HG02938 (cell line): ENCODE measurements at regions not wholly inside any gene's neighbourhood (a gene's known extent, or its start where the extent isn't known, plus 50 kb on each side); places are given as distances from the start of the nearest gene placed in this dataset.

Source experiments
- ATAC-seq: cut with Tn5 transposase; IDR thresholded peaks from one replicate; pipeline ENCODE4 v1.9.1; 2021; ENCODE audit warnings: mild to moderate bottlenecking, moderate library complexity; ENCODE audit not compliant: unreplicated experiment

GRCh38 chr3:15942936-15943335 is 145.2 kb upstream of the ANKRD28 start:
- no peak for ATAC-seq

DNA sequence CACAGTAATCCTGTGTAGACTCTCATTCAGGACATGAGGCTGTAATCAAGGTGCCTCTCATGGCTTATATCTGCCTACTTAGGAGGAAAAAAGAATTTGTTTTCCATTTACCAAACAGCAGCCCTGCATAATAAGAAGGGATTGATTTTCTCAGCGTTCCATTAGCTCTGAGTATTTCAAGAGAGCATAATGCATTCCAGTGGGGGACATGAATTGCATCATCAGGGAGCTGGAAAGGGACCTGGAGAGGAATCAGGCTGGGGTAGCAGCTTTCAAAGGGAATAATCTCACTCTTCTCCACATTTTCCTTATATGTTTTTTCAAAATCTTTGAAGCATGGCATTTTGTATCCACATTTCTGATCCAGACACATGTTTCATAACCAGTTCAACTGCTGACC is 150.6 kb upstream of the ANKRD28 start:
- no peak for ATAC-seq

DNA sequence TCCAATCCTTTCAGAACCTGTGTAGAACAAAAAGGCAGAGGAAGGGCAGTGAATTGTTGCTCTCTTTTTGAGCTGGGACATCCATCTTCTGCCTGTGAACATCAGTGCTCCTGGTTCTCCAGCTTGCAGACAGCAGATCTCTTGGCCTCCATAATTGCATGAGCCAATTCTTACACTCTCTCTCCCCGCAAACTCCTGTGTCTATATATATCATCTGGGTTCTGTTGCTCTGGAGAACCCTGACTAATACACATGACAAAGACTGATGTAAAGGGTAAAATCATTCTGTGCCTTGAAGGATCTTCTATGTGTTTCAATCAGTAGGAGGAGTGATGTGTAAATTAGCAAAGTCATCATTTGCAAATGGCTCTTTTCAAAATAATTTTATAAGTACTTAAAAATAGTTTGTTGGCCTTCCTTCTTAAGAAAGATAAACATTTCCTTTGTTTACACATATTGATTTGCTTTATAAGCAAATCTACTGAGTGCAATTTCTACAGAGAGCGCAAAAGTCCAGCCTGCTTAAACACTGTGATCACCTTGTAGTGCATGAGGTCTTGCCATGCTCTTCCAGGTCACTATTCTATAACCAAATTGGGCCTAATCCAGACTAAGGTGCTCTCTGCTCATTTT is 154.9 kb upstream of the ANKRD28 start:
- ATAC-seq: no peak

DNA sequence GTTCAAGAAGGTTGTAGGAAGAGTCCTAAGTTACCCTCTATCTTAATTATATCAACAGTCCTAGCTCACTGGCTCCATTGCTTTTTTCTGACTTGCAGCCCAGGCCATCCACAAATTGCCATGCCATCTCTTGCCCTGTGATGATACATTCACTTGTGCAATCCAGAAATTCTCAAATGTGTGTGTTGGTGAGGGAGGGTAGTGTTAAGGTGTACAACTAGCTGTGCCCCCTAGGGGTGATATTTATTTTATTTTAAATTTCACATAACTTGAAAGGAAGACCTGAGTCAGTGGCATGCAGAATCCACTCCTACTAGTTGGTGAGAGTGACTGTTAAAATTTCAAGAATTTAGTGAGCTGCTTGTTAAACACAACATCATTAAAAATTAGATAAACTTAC is 156.1 kb upstream of the ANKRD28 start:
- ATAC-seq: no peak

DNA sequence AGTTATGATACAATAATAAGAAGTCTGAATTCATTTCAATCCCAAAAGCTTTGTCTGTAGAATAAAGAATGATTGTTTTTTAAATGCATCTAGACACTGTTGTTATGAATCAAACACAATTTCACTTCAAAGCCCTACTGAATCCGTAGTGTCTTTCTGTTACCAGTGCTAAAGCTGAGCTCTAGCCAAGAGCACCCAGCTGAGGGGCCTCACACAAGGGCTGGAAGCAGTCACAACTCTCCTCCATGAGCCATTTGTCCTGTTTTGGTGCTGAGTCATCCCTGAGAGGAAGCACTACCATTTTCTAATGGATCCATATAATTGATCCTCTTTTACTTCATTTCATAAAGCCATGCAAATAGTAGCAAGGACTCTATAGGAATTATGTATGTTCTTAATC is 158.2 kb upstream of the ANKRD28 start:
- no peak for ATAC-seq

DNA sequence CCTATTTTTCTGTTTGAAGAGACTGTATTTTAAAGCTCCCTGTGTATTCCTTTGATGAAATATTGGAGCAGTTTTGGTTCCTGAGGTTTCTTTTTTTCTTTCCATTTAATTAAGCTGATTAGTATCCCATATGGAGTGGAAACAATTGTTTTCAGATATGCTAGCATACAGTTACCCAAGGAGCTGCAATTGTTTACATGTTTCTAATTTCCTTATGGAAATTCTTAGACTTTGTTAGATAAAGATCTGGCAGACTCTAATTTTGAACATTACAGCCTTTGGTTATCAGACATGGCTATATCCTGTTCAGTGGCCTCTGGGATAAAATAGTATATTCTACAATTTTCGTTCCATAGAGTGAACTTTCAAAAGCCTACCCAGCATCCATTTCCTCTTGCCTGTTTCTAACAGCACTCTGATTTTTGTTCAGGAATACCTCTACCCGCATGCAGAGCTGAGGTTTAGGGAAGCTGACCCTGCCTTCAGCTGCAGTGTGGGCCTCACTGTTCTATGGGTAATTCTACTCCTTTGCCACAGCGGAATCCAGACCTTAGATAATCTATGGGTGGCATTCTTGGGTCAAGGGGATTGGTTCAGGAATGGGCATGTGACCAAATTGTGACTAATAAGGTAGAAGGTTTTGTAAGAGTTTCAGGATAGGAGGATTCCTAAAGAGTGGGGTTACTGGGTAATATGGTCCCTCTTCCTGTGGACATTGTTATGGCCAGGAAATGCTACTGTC is 161.1 kb upstream of the ANKRD28 start:
- ATAC-seq: no peak

- no peak for ATAC-seq
Measured at GRCh38 chr3:15959434-15959811, 161.6 kb upstream of the ANKRD28 start.

GRCh38 chr3:15964605-15965442 is 167.0 kb upstream of the ANKRD28 start:
- ATAC-seq: no peak

- ATAC-seq: no peak
Measured at GRCh38 chr3:15967577-15967976, 169.8 kb upstream of the ANKRD28 start.

DNA sequence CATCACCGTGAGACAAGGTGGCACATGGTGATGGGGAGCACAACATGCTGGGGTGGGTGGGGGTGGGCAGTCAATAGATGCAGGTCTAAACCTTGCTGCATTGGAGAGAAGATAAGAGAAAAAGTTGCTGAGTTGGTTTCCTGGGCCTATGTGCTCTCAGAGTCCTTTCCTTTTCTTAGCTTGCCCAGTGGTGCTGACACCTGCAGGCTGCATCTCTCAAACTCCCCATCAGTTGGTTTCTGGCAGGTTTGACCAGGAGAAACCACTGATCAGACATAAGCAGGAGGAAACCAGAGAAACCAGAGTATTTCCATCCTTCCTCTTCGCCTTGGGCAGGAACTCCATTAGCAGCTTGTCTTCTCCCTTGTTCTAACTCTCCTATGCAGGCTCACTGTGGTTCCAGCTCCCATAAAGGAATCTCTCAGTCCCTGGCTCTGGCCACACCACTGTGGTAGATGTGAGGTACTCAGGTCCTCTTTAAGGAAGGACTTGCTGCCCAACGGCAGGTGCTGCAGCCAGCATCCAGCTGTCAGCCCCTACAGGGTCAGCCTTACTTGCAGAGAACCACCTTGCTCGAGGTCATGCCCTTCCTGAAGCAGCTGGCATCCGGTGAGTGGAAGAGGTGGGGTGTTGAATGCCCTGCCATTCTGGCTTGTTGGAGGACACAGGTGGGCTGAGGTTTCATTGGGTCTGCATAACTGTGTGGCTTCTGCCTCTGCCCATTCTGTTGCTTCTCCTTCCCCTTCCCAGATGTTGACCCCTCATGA is 172.3 kb upstream of the ANKRD28 start:
- no peak for ATAC-seq

DNA sequence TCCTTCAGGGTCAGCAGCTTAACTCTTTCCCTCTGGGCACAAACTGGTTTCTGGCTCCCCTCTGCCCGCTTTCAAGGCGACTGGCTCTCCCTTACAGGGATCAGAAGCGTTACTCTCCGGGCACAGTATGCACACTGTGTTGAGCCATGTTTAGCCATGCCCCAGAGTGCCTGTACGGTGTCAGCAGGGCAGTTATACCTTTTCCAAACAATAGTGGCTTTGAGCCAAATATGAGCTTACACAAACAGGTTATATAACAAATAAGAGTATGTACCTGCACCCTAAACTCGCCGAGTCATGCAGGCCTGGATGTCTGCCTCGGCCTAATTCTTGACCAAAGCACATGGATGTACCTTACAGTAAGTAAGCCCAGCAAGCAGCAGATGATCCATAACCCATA is 175.6 kb upstream of the ANKRD28 start:
- ATAC-seq: no peak

- no peak for ATAC-seq
Measured at GRCh38 chr3:15973940-15974339, 176.2 kb upstream of the ANKRD28 start.

GRCh38 chr3:15974647-15975046 is 176.9 kb upstream of the ANKRD28 start:
- ATAC-seq: no peak

DNA sequence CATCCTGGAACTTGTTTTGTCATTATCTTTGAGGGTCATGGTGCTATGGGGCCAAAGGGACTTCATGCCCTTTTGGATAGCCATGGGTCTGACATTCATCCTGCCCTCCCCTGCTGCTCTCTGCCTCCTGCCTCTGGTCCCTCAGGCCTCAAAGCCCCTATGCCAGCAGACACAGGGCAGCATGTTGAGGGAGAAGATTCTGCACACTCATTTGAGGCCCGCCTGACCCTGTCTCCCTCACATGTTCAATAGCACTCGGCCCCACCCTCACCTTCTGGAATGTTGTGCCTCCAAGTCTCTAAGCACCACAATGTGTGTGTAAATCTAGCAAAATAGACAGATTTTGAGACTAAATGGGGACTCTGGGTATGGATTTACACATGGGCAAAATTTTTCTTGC is 178.7 kb upstream of the ANKRD28 start:
- no peak for ATAC-seq

- ATAC-seq: no peak
Measured at GRCh38 chr3:15977090-15977489, 179.3 kb upstream of the ANKRD28 start.

DNA sequence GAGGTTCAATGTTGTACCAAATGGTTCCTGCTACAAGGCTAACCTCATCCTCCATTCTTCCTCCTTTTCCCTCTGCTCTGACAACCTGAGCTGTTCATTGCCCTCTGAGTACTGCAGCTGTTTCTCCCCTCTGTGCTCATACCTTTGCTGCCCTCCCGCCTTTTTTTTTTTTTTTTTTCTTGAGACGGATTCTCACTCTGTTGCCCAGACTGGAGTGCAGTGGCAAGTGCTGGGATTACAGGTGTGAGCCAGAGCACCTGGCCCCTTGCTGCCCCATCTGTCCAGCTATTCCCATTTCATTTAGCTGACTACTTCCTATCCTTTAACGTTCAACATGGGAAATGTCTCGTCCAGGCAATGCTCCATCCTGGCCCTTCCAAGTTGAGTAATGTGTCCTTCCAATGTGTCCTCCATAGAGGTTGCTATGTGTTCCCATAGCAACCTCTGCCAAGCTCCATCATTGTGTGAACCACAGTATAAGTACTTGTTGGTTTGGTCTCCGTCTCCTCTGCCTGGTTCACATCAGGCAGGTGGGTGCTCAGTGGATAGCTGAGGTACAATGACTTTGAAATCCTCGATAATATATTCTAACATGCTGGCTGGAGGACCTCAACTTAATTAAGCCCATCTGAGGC is 179.9 kb upstream of the ANKRD28 start:
- no peak for ATAC-seq

- no peak for ATAC-seq
Measured at GRCh38 chr3:15978801-15979200, 181.0 kb upstream of the ANKRD28 start.

- no peak for ATAC-seq
Measured at GRCh38 chr3:15979495-15979894, 181.7 kb upstream of the ANKRD28 start.

DNA sequence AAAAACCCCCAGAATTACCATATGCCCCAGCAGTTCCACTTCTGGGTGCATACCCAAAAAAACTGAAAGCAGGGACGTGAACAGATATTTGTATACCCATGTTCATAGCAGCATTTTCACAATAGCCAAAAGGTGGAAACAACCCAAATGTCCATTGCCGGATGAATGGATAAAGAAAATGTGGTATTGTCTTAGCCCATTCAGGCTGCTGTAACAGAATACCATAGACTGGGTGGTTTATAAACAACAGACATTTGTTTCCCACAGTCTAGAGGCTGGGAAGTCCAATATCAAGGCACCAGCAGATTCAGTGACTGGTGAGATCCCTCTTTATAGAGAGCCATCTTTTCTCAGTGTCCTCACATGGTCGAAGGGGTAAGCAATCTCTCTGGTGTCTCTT is 182.1 kb upstream of the ANKRD28 start:
- no peak for ATAC-seq

- ATAC-seq: no peak
Measured at GRCh38 chr3:15982243-15982642, 184.5 kb upstream of the ANKRD28 start.
